Sigmoid colon (tissue), 4 donors: ENCODE measurements at regions not wholly inside any gene's neighbourhood (a gene's known extent, or its start where the extent isn't known, plus 50 kb on each side); places are given as distances from the start of the nearest gene placed in this dataset.

ENCODE experiments used
- CTCF ChIP-seq, 4 experiments: fragments of 450-650 bp in 3 of 4; fragments of 200-600 bp in 1 of 4; IDR thresholded peaks; one replicate each; pipeline ENCODE4 v1.5.1; 2016 to 2019; ENCODE audit warnings: antibody characterized with exemption in 4 of 4, mild to moderate bottlenecking in 3 of 4, moderate library complexity in 2 of 4
- POLR2A ChIP-seq, 2 donors: fragments of 450-650 bp; IDR thresholded peaks; one replicate each; pipeline ENCODE4 v1.6.1; 2016; ENCODE audit warnings: antibody characterized with exemption in 2 of 2, mild to moderate bottlenecking in 2 of 2, moderate library complexity in 2 of 2
- POLR2AphosphoS5 ChIP-seq, 4 donors: sonication (generic); formaldehyde crosslinking; IDR thresholded peaks; one replicate each; pipeline ENCODE4 v1.6.1; 2017; ENCODE audit warnings: antibody characterized with exemption in 4 of 4

- TF ChIP-seq POLR2A (IDR thresholded peaks at IDR 0.05) (no peak), CTCF (IDR thresholded peaks at IDR 0.05) (no peak), POLR2AphosphoS5 (IDR thresholded peaks at IDR 0.05) (no peak)
These were observed 457.9 kb upstream of the FOXG1 start for GRCh38 chr14:28308734-28309133.
